IPS DF 19.7 (cell line): ENCODE measurements at regions not wholly inside any gene's neighbourhood (a gene's known extent, or its start where the extent isn't known, plus 50 kb on each side); places are given as distances from the start of the nearest gene placed in this dataset.

Source experiments
- DNase-seq: peaks from one replicate; pipeline ENCODE4 v3.0.0-alpha.2; 2013; ENCODE audit warnings: low read depth, low spot score

DNA sequence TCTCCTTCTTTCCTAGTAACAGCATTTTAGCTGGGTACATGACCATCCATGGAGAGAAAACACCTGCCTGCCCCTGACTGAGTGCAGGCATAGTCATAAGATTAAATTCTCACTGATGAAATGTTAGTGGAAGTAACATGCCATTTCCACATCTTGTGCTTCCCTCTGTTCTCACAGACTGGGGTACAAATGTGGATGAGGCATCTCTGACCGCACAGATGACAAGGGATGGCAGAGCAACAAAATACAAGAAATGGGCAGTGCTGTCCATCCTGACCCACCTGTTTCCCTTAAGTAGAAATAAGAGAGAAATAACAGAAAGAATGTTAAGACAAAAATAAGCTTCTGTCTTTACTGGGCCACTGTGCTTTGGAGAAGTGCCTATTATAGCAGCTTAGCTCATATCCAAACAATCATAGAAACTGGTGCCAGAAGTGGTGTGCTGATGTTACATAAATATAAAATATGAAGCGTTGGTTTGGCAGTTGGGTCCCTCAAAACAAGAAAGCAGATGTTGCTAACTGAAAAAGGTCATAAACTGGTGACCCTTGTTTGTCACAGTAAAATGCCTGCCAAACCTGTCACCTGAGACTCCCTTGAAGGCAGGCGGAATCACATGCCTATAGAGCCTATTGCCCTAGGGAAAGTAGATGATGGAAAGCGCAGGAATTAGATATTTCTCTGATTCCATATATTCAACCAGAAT is 72.4 kb upstream of the CCDC150 start:
- no peak for DNase-seq

DNA sequence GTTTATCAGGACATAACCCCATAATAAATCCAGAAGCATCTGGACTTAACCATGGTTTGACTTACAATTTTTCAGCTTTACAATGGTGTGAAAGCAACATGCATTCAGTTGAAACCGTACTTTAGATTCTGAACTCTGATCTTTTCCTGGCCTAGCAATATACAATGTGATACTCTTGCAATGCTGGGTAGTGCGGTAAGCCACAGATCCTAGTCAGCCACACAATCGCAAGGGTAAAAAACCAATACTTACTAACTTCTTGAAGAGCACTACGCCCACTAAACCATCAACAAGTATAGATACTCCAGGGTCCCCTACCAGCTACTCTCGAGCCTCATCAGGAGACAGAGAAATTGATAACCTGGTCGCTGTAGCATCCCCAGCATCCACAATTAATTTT is 71.0 kb upstream of the CCDC150 start:
- no peak for DNase-seq

DNA sequence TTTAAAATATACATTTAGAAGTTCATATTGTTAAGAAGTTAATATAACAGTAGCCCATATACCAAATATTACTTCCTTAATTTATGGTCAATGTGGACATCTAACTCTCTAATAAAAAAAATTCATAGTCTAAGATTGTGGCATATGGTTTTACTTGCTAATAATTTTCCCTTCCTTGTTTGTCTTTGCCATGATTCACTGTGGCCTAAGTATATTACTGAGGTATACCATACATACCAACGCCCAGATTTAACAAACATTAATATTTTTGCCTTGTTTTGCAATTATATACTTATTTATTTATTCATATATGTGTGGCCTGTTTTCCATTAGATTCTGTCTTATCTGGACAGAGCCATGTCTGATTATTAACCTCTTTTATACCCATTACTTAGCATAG is 54.6 kb upstream of the CCDC150 start:
- DNase-seq: no peak

DNA sequence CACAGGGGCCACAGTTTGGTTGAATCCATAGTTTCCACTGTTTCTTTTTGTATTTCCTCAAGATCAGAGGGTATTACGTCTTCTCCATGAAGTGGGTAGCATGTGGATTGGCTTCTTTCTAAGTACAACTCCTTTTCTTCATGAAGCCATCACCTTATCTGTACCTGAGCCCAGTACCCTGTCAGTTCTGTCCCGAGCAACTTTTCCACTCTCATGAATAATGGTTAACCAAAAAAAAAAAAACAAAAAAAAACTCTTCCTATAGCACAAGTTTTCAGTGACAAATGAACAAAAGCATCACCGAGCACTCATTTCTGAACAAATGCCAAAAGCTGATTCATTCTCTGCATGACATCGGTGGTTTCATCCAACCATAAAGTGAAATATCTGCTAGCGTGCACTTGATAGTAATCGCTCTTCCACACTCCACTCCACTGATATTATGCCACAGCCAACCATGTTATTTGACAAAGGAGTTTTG is 53.0 kb upstream of the CCDC150 start:
- DNase-seq: no peak

DNA sequence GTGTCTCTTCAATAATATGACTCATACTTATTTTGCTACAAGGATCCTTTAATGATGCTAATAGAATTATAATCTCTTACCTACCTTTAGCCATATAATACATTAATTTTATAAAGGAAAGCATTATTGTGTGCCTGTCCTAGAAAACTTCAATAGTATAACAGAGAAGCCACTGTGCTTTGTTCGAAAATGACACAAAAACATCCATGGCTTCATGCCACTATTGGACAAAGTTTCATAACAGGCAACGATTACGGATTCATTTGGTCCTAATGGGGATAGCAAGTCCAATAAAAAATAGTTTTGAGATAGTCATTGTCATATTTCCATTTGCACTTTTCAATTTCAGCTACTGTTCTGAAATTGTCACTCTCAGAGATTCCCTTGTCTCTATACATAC is 52.5 kb upstream of the CCDC150 start:
- no peak for DNase-seq

DNA sequence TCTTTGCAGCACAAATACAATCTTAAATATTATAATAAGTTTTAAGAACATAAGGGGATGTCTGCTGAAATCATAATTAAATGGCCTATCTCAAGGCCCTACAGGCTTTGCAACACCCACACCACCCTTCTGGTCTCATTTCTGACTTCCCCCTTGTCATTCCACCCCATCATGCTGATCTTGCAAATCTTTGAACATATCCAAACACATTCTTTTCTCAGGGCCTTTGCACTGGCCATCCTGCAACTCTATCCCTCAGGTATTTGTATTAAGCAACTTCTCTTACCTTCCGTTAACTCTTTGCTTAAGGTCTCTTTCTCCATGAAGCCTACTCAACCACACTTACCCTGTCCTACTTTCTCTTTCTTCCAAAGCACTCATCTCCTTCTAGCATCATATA is 51.8 kb upstream of the CCDC150 start:
- no peak for DNase-seq

DNA sequence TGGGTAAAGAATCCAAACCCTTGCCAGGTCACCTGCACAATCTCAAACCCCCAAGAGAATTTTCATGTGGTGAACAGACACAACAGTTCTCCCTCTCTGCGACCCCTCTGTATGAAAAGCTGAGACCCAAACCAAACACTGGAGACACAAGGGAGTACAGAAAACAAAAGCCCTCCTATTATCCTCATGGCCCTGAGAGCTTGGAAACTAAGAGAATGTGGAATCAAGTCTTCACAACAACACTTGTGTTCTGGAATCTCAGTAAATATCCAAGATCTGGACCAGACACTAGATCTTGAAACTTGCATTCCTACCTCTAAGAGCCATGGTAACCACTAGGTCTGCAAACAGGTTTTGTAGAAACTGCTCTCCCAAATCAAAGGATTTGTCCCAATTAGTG is 50.1 kb upstream of the CCDC150 start:
- no peak for DNase-seq
